Liver (tissue), 8 donors: ENCODE measurements at regions not wholly inside any gene's neighbourhood (a gene's known extent, or its start where the extent isn't known, plus 50 kb on each side); places are given as distances from the start of the nearest gene placed in this dataset.

Experiments
- DNase-seq: peaks from one replicate; pipeline ENCODE4 v3.0.0-alpha.2; 2017; ENCODE audit warnings: low spot score
- H3K27ac ChIP-seq, 2 donors: one replicate each; pipeline ENCODE4 v1.7.0; 2013; ENCODE audit warnings: inconsistent platforms in 2 of 2, low read length in 2 of 2, control low read depth in 1 of 2, low read depth in 1 of 2, mild to moderate bottlenecking in 1 of 2
- H3K27me3 ChIP-seq, 4 donors: one replicate each; pipeline versions ENCODE4 v1.6.1 to v1.7.0; 2013; ENCODE audit warnings: low read length in 3 of 4, inconsistent platforms in 1 of 4, mild to moderate bottlenecking in 1 of 4, moderate library complexity in 1 of 4; ENCODE audit not compliant: control insufficient read depth in 4 of 4, insufficient read depth in 4 of 4
- H3K36me3 ChIP-seq, 4 donors: one replicate each; pipeline versions ENCODE4 v1.6.1 to v1.7.0; 2013; ENCODE audit warnings: low read length in 3 of 4, mild to moderate bottlenecking in 3 of 4, low read depth in 1 of 4, moderate library complexity in 1 of 4; ENCODE audit not compliant: control insufficient read depth in 4 of 4, insufficient read depth in 3 of 4
- H3K4me1 ChIP-seq, 4 donors: one replicate each; pipeline versions ENCODE4 v1.6.1 to v1.7.0; 2013; ENCODE audit warnings: low read length in 3 of 4, mild to moderate bottlenecking in 3 of 4, moderate library complexity in 1 of 4; ENCODE audit not compliant: control insufficient read depth in 4 of 4, insufficient read depth in 4 of 4
- H3K4me3 ChIP-seq, 3 donors: one replicate each; pipeline versions ENCODE4 v1.6.1 to v1.7.0; 2013; ENCODE audit warnings: low read length in 3 of 3, control low read depth in 1 of 3, low read depth in 1 of 3, mild to moderate bottlenecking in 1 of 3
- H3K9ac ChIP-seq, 2 donors: one replicate each; pipeline ENCODE4 v1.7.0; 2013; ENCODE audit warnings: low read length in 2 of 2, mild to moderate bottlenecking in 2 of 2, moderate library complexity in 2 of 2, control low read depth in 1 of 2, low read depth in 1 of 2
- H3K9me3 ChIP-seq, 4 donors: one replicate each; pipeline versions ENCODE4 v1.6.1 to v1.7.0; 2013; ENCODE audit warnings: low read length in 3 of 4; ENCODE audit not compliant: control insufficient read depth in 4 of 4
- ATF3 ChIP-seq: IDR thresholded peaks from 2 replicates; pipeline ENCODE4 v1.6.1; 2016; ENCODE audit warnings: antibody characterized with exemption
- CTCF ChIP-seq: fragments of 150-350 bp; IDR thresholded peaks from 2 replicates; pipeline ENCODE4 v1.5.1; 2017; ENCODE audit warnings: improper control_type of control experiment, low read depth, low read length; ENCODE audit not compliant: missing input control
- EGR1 ChIP-seq, 2 donors: IDR thresholded peaks; 2 replicates each; pipeline ENCODE4 v1.6.1; 2016 to 2018; ENCODE audit warnings: antibody characterized with exemption in 2 of 2, low read depth in 2 of 2
- FOXA1 ChIP-seq: IDR thresholded peaks from 2 replicates; pipeline ENCODE4 v1.6.1; 2016; ENCODE audit warnings: antibody characterized with exemption
- FOXA2 ChIP-seq: IDR thresholded peaks from 2 replicates; pipeline ENCODE4 v1.6.1; 2016; ENCODE audit warnings: antibody characterized with exemption
- GABPA ChIP-seq, 2 donors: IDR thresholded peaks in 1 of 2; conservative IDR thresholded peaks in 1 of 2; 2 replicates each; pipeline ENCODE4 v1.6.1; 2016; ENCODE audit warnings: antibody characterized with exemption in 2 of 2, mild to moderate bottlenecking in 1 of 2, moderate library complexity in 1 of 2
- HNF4A ChIP-seq, 2 donors: conservative IDR thresholded peaks; 2 replicates each; pipeline ENCODE4 v1.6.1; 2016; ENCODE audit warnings: antibody characterized with exemption in 2 of 2, mild to moderate bottlenecking in 2 of 2
- JUND ChIP-seq, 2 donors: IDR thresholded peaks; 2 replicates each; pipeline ENCODE4 v1.6.1; 2016; ENCODE audit warnings: antibody characterized with exemption in 2 of 2
- MAX ChIP-seq: IDR thresholded peaks from 2 replicates; pipeline ENCODE4 v1.6.1; 2016; ENCODE audit warnings: antibody characterized with exemption
- NR2F2 ChIP-seq: IDR thresholded peaks from 2 replicates; pipeline ENCODE4 v1.6.1; 2016; ENCODE audit warnings: antibody characterized with exemption
- RAD21 ChIP-seq, 2 donors: IDR thresholded peaks; 2 replicates each; pipeline ENCODE4 v1.6.1; 2016; ENCODE audit warnings: antibody characterized with exemption in 2 of 2, mild to moderate bottlenecking in 2 of 2
- REST ChIP-seq: IDR thresholded peaks from 2 replicates; pipeline ENCODE4 v1.6.1; 2016; ENCODE audit warnings: antibody characterized with exemption, mild to moderate bottlenecking
- RXRA ChIP-seq, 2 donors: IDR thresholded peaks; 2 replicates each; pipeline ENCODE4 v1.6.1; 2017 to 2018; ENCODE audit warnings: antibody characterized with exemption in 2 of 2, mild to moderate bottlenecking in 1 of 2
- SP1 ChIP-seq: IDR thresholded peaks from 2 replicates; pipeline ENCODE4 v1.6.1; 2018; ENCODE audit warnings: antibody characterized with exemption, mild to moderate bottlenecking
- WGBS: extraction: QIAGEN DNeasy Blood & Tissue Kit; methylation state at CpG from one replicate; pipeline ENCODE4 v1.1.7; 2013; 5-methylcytosine and 5-hydroxymethylcytosine counted together
- donor health status: healthy.
- donor health status: healthy.
- donor health status: healthy.
- donor health status: healthy.
- donor health status: healthy.

GRCh38 chr2:82825410-82826090, 1633.5 kb downstream of the SUCLG1 start:
- Histone ChIP-seq H3K27me3 (no peaks in the 10 kb centered on the region), H3K27ac (no peak overlapping the region), H3K4me1 (no peaks in the 10 kb centered on the region), H3K4me3 (no peak overlapping the region), H3K9ac (no peak overlapping the region), H3K9me3 (no peaks in the 10 kb centered on the region), H3K36me3 (no peaks in the 10 kb centered on the region)
- WGBS: 86% methylated on average over 8 of the region's 8 CpGs
- no peak for DNase-seq
- no peak for TF ChIP-seq RXRA (IDR thresholded peaks at IDR 0.05)
- TF ChIP-seq FOXA2: no peak
- no peak for TF ChIP-seq GABPA (IDR thresholded peaks at IDR 0.05 in 1 of 2, conservative IDR thresholded peaks at IDR 0.05 in 1 of 2)
- no peak for TF ChIP-seq RAD21 (IDR thresholded peaks at IDR 0.05)
- TF ChIP-seq EGR1 (IDR thresholded peaks at IDR 0.05; ENCODE audit: low read depth in 2 of 2): no peak
- TF ChIP-seq ATF3: no peak

- H3K4me1 ChIP-seq: no peaks in the 10 kb centered on the region
- no peak overlapping the region for H3K9ac ChIP-seq
- no peak overlapping the region for H3K27ac ChIP-seq
- no peaks in the 10 kb centered on the region for H3K27me3 ChIP-seq
- H3K9me3 ChIP-seq: no peaks in the 10 kb centered on the region
- no peak for DNase-seq
- H3K4me3 ChIP-seq: no peak overlapping the region
- H3K36me3 ChIP-seq: no peaks in the 10 kb centered on the region
- 85% methylated on average over 1 of the region's 1 CpG for WGBS
- TF ChIP-seq MAX (no peak), SP1 (no peak), NR2F2 (no peak), JUND (IDR thresholded peaks at IDR 0.05) (no peak), RAD21 (IDR thresholded peaks at IDR 0.05) (no peak), REST (no peak), EGR1 (IDR thresholded peaks at IDR 0.05; ENCODE audit: low read depth in 2 of 2) (no peak)
Measured at GRCh38 chr2:82823892-82824291, 1635.2 kb downstream of the SUCLG1 start.

- Histone ChIP-seq H3K27ac (no peak overlapping the region), H3K9ac (no peak overlapping the region), H3K4me1 (no peaks in the 10 kb centered on the region), H3K36me3 (no peaks in the 10 kb centered on the region), H3K9me3 (no peaks in the 10 kb centered on the region), H3K27me3 (no peaks in the 10 kb centered on the region), H3K4me3 (no peak overlapping the region)
- DNase-seq: no peak
- WGBS: 96% methylated on average over 10 of the region's 10 CpGs
- no peak for TF ChIP-seq EGR1 (IDR thresholded peaks at IDR 0.05; ENCODE audit: low read depth in 2 of 2)
- TF ChIP-seq FOXA1: no peak
- no peak for TF ChIP-seq JUND (IDR thresholded peaks at IDR 0.05)
- TF ChIP-seq SP1: no peak
- no peak for TF ChIP-seq HNF4A (conservative IDR thresholded peaks at IDR 0.05)
- TF ChIP-seq REST: no peak
- no peak for TF ChIP-seq RAD21 (IDR thresholded peaks at IDR 0.05)
- TF ChIP-seq FOXA2: no peak
- no peak for TF ChIP-seq MAX
- TF ChIP-seq CTCF: no peak
Measured at GRCh38 chr2:82819951-82820350, 1639.1 kb downstream of the SUCLG1 start.
